Endodermal cell (in vitro differentiated cells): ENCODE measurements at regions not wholly inside any gene's neighbourhood (a gene's known extent, or its start where the extent isn't known, plus 50 kb on each side); places are given as distances from the start of the nearest gene placed in this dataset.

Source experiments
- DNase-seq: peaks from one replicate; pipeline ENCODE4 v3.0.0-alpha.2; 2017
- H3K27ac ChIP-seq: 2 replicates; pipeline ENCODE4 v1.5.1; 2013; ENCODE audit warnings: mild to moderate bottlenecking, low read depth, low read length, moderate library complexity
- H3K27me3 ChIP-seq: 2 replicates; pipeline ENCODE4 v1.6.1; 2013; ENCODE audit warnings: mild to moderate bottlenecking, low read length, moderate library complexity; ENCODE audit not compliant: insufficient read depth, control insufficient read depth, poor library complexity, severe bottlenecking
- H3K36me3 ChIP-seq: 2 replicates; pipeline ENCODE4 v1.7.0; 2013; ENCODE audit warnings: mild to moderate bottlenecking, low read length, moderate library complexity; ENCODE audit not compliant: control insufficient read depth, insufficient read depth
- H3K4me1 ChIP-seq: one replicate; pipeline ENCODE4 v1.7.0; 2013; ENCODE audit warnings: low read length; ENCODE audit not compliant: control insufficient read depth, insufficient read depth
- H3K4me3 ChIP-seq: 2 replicates; pipeline ENCODE4 v1.5.1; 2013; ENCODE audit warnings: mild to moderate bottlenecking, low read length, moderate library complexity
- H3K9ac ChIP-seq: 2 replicates; pipeline ENCODE4 v1.6.1; 2013; ENCODE audit warnings: mild to moderate bottlenecking, low read length, moderate library complexity; ENCODE audit not compliant: poor library complexity, severe bottlenecking; ENCODE audit errors: extremely low read depth
- H3K9me3 ChIP-seq: 2 replicates; pipeline ENCODE4 v1.6.1; 2013; ENCODE audit warnings: mild to moderate bottlenecking, low read length, moderate library complexity; ENCODE audit not compliant: control insufficient read depth
- H3K27ac Mint-ChIP-seq: 2 replicates; pipeline ENCODE4 v1.8.0; 2020; ENCODE audit warnings: mixed read lengths
- H3K27me3 Mint-ChIP-seq: 2 replicates; pipeline ENCODE4 v1.8.0; 2021; ENCODE audit warnings: mild to moderate bottlenecking, mixed read lengths; ENCODE audit not compliant: insufficient read depth
- H3K36me3 Mint-ChIP-seq: 2 replicates; pipeline ENCODE4 v1.8.0; 2020; ENCODE audit warnings: low read depth, mixed read lengths
- H3K4me1 Mint-ChIP-seq: 2 replicates; pipeline ENCODE4 v1.8.0; 2020; ENCODE audit warnings: mixed read lengths
- H3K4me3 Mint-ChIP-seq: 2 replicates; pipeline ENCODE4 v1.8.0; 2020; ENCODE audit warnings: mild to moderate bottlenecking, moderate library complexity, mixed read lengths
- H3K9me3 Mint-ChIP-seq: 2 replicates; pipeline ENCODE4 v1.8.0; 2020; ENCODE audit warnings: mild to moderate bottlenecking, mixed read lengths
- CTCF ChIP-seq: fragments of 200-600 bp; sonication (generic); conservative IDR thresholded peaks from 2 replicates; pipeline ENCODE4 v1.5.0; 2021; ENCODE audit warnings: antibody characterized with exemption, mild to moderate bottlenecking
- WGBS, 2 experiments: methylation state at CpG; one replicate each; pipeline versions ENCODE4 v1.1.5 to v1.1.7; 2013; ENCODE audit warnings: missing lambda C conversion rate in 2 of 2, mixed read lengths in 1 of 2; ENCODE audit not compliant: insufficient coverage in 1 of 2, insufficient read length in 1 of 2; 5-methylcytosine and 5-hydroxymethylcytosine counted together

DNA sequence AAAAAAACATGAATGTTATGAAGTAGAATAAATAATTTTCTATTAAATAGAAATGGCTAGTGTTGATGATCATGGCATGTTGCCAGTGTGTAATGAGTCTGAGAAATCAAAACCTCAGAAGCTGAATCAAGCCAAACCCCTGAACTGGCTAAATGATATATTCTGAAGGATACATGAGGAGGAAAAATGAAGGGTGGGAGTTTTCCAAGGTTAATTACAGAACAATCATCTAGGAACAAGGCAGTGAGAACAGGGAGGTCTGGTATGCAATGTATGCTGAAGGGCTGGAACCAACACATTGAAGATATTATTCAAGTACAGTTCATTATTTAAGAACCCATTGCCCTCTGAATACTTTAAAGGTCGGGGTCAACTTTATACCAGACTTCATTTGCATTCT lies 309.1 kb upstream of the NRIP1 start:
- Mint-ChIP-seq H3K27ac (no peak overlapping the region), H3K9me3 (peaks cover 10% of the 10 kb centered on the region), H3K4me3 (no peak overlapping the region), H3K27me3 (no peaks in the 10 kb centered on the region), H3K36me3 (no peaks in the 10 kb centered on the region), H3K4me1 (no peaks in the 10 kb centered on the region)
- no peaks in the 10 kb centered on the region for H3K27me3 ChIP-seq
- TF ChIP-seq CTCF: no peak
- H3K27ac ChIP-seq: no peak overlapping the region
- H3K36me3 ChIP-seq: no peaks in the 10 kb centered on the region
- H3K9ac ChIP-seq: no peak overlapping the region
- no peak for DNase-seq
- 77% methylated on average over 1 of the region's 1 CpG; no CpG with 5 or more reads in 1 of the 2 experiments for WGBS, 2 experiments
- peaks cover 13% of the 10 kb centered on the region for H3K9me3 ChIP-seq
- no peaks in the 10 kb centered on the region for H3K4me1 ChIP-seq
- no peak overlapping the region for H3K4me3 ChIP-seq

DNA sequence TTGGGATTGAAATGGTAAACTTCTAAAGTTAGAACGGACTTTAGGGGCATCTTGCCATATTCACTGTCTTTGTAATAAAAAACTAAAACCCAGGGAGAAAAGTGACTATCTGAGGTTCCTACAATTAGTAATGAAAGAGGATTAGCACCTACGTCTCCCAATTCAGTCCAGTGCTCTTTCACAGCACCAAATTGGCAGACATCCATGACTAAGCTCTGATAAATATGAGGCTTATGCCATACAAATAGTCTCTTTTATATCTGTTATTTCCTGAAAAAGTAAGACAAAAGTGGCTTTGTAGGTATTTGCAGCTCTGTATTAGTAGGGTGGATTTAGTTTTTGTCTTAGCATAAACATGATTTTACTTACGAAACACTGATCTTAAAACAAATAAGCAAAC lies 315.0 kb upstream of the NRIP1 start:
- Mint-ChIP-seq H3K27ac (no peak overlapping the region), H3K4me1 (no peaks in the 10 kb centered on the region), H3K36me3 (no peaks in the 10 kb centered on the region), H3K27me3 (no peaks in the 10 kb centered on the region), H3K9me3 (peaks cover 15% of the 10 kb centered on the region), H3K4me3 (no peak overlapping the region)
- no peak overlapping the region for H3K27ac ChIP-seq
- no peaks in the 10 kb centered on the region for H3K27me3 ChIP-seq
- H3K4me1 ChIP-seq: no peaks in the 10 kb centered on the region
- TF ChIP-seq CTCF: no peak
- no peaks in the 10 kb centered on the region for H3K36me3 ChIP-seq
- DNase-seq: no peak
- H3K9ac ChIP-seq: no peak overlapping the region
- no peak overlapping the region for H3K4me3 ChIP-seq
- H3K9me3 ChIP-seq: peaks cover 29% of the 10 kb centered on the region
- 91% methylated on average over 2 of the region's 3 CpGs; no CpG with 5 or more reads in 1 of the 2 experiments for WGBS, 2 experiments

GRCh38 chr21:15383588-15383987 lies 318.8 kb upstream of the NRIP1 start:
- H3K36me3 ChIP-seq: no peaks in the 10 kb centered on the region
- H3K4me1 ChIP-seq: no peaks in the 10 kb centered on the region
- H3K36me3 Mint-ChIP-seq: peaks cover 3% of the 10 kb centered on the region
- WGBS, 2 experiments: 87 to 91% methylated on average over 4 of the region's 4 CpGs
- H3K27me3 Mint-ChIP-seq: no peaks in the 10 kb centered on the region
- DNase-seq: no peak
- no peaks in the 10 kb centered on the region for H3K27me3 ChIP-seq
- H3K9me3 ChIP-seq: peaks cover 31% of the 10 kb centered on the region
- no peak overlapping the region for H3K4me3 Mint-ChIP-seq
- H3K9ac ChIP-seq: no peak overlapping the region
- peaks cover 20% of the 10 kb centered on the region for H3K9me3 Mint-ChIP-seq
- H3K27ac Mint-ChIP-seq: no peak overlapping the region
- H3K4me1 Mint-ChIP-seq: no peaks in the 10 kb centered on the region
- no peak overlapping the region for H3K27ac ChIP-seq
- H3K4me3 ChIP-seq: no peak overlapping the region
- no peak for TF ChIP-seq CTCF
